ENCODE measurements at regions not wholly inside any gene's neighbourhood (a gene's known extent, or its start where the extent isn't known, plus 50 kb on each side); places are given as distances from the start of the nearest gene placed in this dataset.

DNA sequence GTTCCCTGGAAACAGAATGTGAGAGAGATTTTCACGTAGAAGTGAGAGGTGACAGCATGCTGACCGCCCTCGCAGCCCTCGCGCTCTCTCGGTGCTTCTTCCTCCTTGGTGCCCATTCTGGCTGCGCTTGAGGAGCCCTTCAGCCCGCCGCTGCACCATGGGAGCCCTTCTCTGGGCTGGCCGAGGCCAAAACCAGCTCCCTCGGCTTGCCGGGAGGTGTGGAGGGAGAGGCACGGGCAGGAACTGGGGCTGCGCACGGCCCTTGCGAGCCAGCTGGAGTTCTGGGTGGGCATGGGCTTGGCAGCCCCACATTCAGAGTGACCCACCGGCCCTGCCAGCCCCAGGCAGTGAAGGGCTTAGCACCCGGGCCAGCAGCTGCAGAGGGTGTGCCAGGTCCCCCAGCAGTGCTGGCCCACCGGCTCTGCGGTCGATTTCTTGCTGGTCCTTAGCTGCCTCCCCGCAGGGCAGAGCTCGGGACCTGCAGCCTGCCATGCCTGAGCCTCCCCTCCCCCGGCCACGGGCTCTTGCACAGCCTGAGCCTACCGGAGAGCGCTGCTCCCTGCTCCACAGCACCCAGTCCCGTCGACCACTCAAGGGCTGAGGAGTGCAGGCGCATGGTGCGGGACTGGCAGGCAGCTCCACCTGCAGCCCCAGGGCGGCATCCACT is 888.7 kb upstream of the ZWINT start:
- Histone ChIP-seq H3K4me1 (ENCODE audit: control insufficient read depth, insufficient read depth, low read length) (no peaks in the 10 kb centered on the region), H3K27me3 (ENCODE audit: control insufficient read depth, insufficient read depth, low read length) (no peaks in the 10 kb centered on the region)
- 91% methylated on average over 32 of the region's 32 CpGs for WGBS (ENCODE audit: insufficient coverage)

DNA sequence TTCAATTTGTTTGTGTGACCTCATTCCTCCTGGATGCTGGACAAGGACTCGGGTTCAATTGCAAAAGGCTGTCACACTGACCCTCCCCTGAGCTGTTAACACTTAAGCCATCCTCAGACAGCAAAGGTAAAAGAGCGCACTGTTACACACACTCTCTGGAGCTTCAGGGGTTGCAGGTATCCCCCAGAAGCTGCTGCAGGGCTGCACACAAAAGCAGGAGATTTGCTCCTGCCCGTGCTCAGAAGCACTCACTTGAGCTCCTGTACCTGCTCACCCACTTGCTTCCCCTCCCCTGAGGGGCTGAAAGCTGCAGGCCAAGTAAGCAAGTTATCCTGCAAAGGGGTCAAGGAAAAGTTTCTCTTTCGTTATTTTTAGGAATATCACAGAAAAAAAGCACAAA is 886.2 kb upstream of the ZWINT start:
- WGBS (ENCODE audit: insufficient coverage) = 0% methylated on average over 2 of the region's 4 CpGs

More for the DNA sequence above, 888.7 kb upstream of the ZWINT start:
- DNase-seq = no peak
- Histone ChIP-seq H3K27ac (ENCODE audit: low read length) (no peak overlapping the region), H3K4me3 (ENCODE audit: low read length) (no peak overlapping the region), H3K36me3 (ENCODE audit: control insufficient read depth, insufficient read depth, low read length) (no peaks in the 10 kb centered on the region), H3K9me3 (replicated peaks; ENCODE audit: control insufficient read depth, low read depth, low read length) (no peaks in the 10 kb centered on the region)

DNA sequence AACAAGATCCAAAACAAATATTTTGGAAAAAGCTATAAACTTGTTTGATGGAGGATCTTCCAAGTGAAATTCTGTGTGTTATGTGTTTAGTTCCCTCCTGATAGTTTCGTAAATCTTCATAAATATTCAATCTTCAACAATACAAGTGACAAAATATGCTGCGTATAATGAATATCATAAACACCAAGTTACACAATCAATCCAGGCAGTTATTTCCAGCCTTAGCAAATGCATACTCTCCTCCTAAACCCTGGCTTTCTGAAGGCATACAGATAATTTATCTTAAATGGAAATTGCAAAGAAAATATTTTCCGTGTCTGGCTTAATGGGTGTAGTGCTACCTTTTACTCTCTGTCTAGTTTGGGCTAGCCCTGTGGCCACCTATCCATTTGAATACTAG is 864.9 kb upstream of the ZWINT start:
- H3K4me3 ChIP-seq (ENCODE audit: low read length) = no peak overlapping the region
- no peaks in the 10 kb centered on the region for H3K4me1 ChIP-seq (ENCODE audit: control insufficient read depth, insufficient read depth, low read length)
- DNase-seq = peak; percentile 16
- peaks cover 2% of the 10 kb centered on the region for H3K9me3 ChIP-seq (replicated peaks; ENCODE audit: control insufficient read depth, low read depth, low read length)
- no peak overlapping the region for H3K27ac ChIP-seq (ENCODE audit: low read length)
- no peaks in the 10 kb centered on the region for H3K27me3 ChIP-seq (ENCODE audit: control insufficient read depth, insufficient read depth, low read length)
- H3K36me3 ChIP-seq (ENCODE audit: control insufficient read depth, insufficient read depth, low read length) = no peaks in the 10 kb centered on the region
- WGBS (ENCODE audit: insufficient coverage) = no CpG with 5 or more reads among the region's 3 CpGs

More for the DNA sequence above, 886.2 kb upstream of the ZWINT start:
- Histone ChIP-seq H3K4me3 (ENCODE audit: low read length) (no peak overlapping the region), H3K27me3 (ENCODE audit: control insufficient read depth, insufficient read depth, low read length) (no peaks in the 10 kb centered on the region), H3K9me3 (replicated peaks; ENCODE audit: control insufficient read depth, low read depth, low read length) (no peaks in the 10 kb centered on the region), H3K4me1 (ENCODE audit: control insufficient read depth, insufficient read depth, low read length) (no peaks in the 10 kb centered on the region), H3K36me3 (ENCODE audit: control insufficient read depth, insufficient read depth, low read length) (no peaks in the 10 kb centered on the region), H3K27ac (ENCODE audit: low read length) (no peak overlapping the region)
- no peak for DNase-seq

DNA sequence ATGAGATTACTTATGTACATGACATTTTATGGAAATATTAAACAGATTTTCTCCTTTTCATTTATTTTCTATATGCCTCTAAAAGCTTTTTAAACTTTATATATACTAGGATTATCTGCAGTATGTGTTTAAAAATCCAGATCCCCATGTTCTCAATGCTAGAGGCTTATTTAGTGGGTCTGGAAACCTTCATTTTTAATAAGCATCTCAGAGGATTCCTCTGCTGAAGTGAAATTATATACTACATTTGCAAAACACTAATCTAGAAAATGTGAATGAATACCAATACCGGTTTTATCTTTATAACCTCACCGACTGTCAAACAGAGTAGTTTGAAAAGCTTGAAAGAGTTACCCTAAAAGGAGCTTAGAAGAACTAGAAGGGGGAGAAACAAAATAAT is 863.8 kb upstream of the ZWINT start:
- H3K4me1 ChIP-seq (ENCODE audit: control insufficient read depth, insufficient read depth, low read length) = no peaks in the 10 kb centered on the region
- no peak overlapping the region for H3K4me3 ChIP-seq (ENCODE audit: low read length)
- DNase-seq = no peak
- H3K36me3 ChIP-seq (ENCODE audit: control insufficient read depth, insufficient read depth, low read length) = no peaks in the 10 kb centered on the region
- H3K9me3 ChIP-seq (replicated peaks; ENCODE audit: control insufficient read depth, low read depth, low read length) = no peaks in the 10 kb centered on the region
- H3K27ac ChIP-seq (ENCODE audit: low read length) = no peak overlapping the region
- no CpG with 5 or more reads among the region's 2 CpGs for WGBS (ENCODE audit: insufficient coverage)
- no peaks in the 10 kb centered on the region for H3K27me3 ChIP-seq (ENCODE audit: control insufficient read depth, insufficient read depth, low read length)

DNA sequence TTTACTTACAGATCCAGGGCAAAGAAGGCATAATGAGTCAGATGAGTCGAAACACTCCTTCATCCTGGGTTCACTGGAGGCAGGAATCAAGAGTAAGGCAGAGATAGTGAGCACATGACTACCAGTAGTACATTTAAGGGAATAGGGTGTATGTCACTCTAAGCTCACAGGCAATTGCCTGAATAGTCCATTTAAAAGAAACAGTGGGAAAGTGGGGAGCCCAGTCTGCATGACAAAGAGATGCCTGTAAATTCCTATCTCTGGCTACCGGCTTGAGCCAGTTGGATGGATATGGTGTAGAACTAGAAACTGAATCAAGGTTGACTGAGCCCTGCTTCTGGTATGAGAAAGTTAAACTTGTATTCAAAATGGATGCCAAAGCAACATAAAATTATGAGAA is 861.5 kb upstream of the ZWINT start:
- Histone ChIP-seq H3K27ac (ENCODE audit: low read length) (no peak overlapping the region), H3K4me1 (ENCODE audit: control insufficient read depth, insufficient read depth, low read length) (no peaks in the 10 kb centered on the region), H3K9me3 (replicated peaks; ENCODE audit: control insufficient read depth, low read depth, low read length) (no peaks in the 10 kb centered on the region), H3K36me3 (ENCODE audit: control insufficient read depth, insufficient read depth, low read length) (no peaks in the 10 kb centered on the region), H3K27me3 (ENCODE audit: control insufficient read depth, insufficient read depth, low read length) (no peaks in the 10 kb centered on the region), H3K4me3 (ENCODE audit: low read length) (no peak overlapping the region)
- no peak for DNase-seq
- WGBS (ENCODE audit: insufficient coverage) = 17% methylated on average over 1 of the region's 2 CpGs

DNA sequence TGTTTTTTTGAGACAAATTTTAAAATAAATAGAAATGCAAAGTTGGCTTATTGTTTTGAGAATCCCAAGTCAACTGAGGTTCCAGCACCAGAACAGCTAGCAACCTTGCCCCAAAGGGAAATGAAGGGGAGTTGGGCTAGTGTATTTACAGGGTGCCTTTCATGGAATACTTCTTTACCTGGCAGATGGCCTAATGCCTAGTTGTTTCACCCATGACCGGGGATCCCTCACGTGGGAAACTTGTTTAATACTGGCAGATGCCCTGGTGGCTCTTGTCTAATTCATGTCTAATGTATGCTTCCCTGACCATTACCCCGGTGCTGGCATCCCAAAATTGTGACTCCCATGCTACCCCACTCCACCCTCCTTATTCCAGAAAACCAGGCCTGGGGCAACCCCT is 861.1 kb upstream of the ZWINT start:
- Histone ChIP-seq H3K9me3 (replicated peaks; ENCODE audit: control insufficient read depth, low read depth, low read length) (no peaks in the 10 kb centered on the region), H3K27ac (ENCODE audit: low read length) (no peak overlapping the region), H3K36me3 (ENCODE audit: control insufficient read depth, insufficient read depth, low read length) (no peaks in the 10 kb centered on the region), H3K4me1 (ENCODE audit: control insufficient read depth, insufficient read depth, low read length) (no peaks in the 10 kb centered on the region), H3K27me3 (ENCODE audit: control insufficient read depth, insufficient read depth, low read length) (no peaks in the 10 kb centered on the region), H3K4me3 (ENCODE audit: low read length) (no peak overlapping the region)
- 67% methylated on average over 2 of the region's 3 CpGs for WGBS (ENCODE audit: insufficient coverage)
- DNase-seq = no peak

DNA sequence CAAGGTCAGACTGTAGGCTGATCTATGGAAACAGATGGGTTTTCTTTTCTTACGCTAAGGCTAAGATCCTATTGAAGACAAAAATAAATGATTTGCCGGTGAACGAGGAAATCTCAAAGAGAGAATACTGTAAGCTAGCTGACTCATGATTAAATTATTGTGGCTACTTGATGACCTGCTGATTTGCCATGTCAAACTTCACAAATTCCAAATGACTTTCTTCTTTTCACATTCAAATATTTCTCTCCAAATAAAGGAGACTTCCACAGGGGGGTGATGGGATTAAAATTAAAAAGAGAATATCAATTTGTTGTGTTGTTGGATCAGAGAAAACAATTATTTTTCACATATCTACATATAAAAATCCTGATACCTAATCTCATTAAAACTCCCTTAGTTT is 860.6 kb upstream of the ZWINT start:
- Histone ChIP-seq H3K4me1 (ENCODE audit: control insufficient read depth, insufficient read depth, low read length) (no peaks in the 10 kb centered on the region), H3K9me3 (replicated peaks; ENCODE audit: control insufficient read depth, low read depth, low read length) (no peaks in the 10 kb centered on the region)
- no CpG with 5 or more reads among the region's 3 CpGs for WGBS (ENCODE audit: insufficient coverage)

DNA sequence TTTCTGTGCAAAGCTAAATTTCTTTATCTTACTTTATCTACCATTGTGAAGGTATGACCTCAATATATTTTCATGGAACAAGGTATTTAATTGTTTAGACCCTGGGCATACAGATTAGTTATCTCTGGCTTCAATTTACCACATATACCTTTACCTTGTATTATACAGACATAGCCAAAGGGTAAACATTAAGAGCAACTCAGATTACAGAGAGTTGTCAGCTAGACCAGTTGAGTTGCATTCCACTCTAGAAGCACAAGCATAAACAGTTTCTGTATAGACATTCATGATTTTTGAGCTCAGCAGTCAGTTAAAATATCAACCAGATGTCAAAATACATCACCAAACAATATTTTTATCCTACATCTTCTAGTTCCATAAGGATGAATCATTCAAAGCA is 857.3 kb upstream of the ZWINT start:
- Histone ChIP-seq H3K9me3 (replicated peaks; ENCODE audit: control insufficient read depth, low read depth, low read length) (no peaks in the 10 kb centered on the region), H3K36me3 (ENCODE audit: control insufficient read depth, insufficient read depth, low read length) (no peaks in the 10 kb centered on the region), H3K27me3 (ENCODE audit: control insufficient read depth, insufficient read depth, low read length) (no peaks in the 10 kb centered on the region), H3K4me1 (ENCODE audit: control insufficient read depth, insufficient read depth, low read length) (no peaks in the 10 kb centered on the region), H3K4me3 (ENCODE audit: low read length) (no peak overlapping the region), H3K27ac (ENCODE audit: low read length) (no peak overlapping the region)
- DNase-seq = no peak

More for the DNA sequence above, 860.6 kb upstream of the ZWINT start:
- no peak for DNase-seq
- Histone ChIP-seq H3K36me3 (ENCODE audit: control insufficient read depth, insufficient read depth, low read length) (no peaks in the 10 kb centered on the region), H3K4me3 (ENCODE audit: low read length) (no peak overlapping the region), H3K27me3 (ENCODE audit: control insufficient read depth, insufficient read depth, low read length) (no peaks in the 10 kb centered on the region), H3K27ac (ENCODE audit: low read length) (no peak overlapping the region)

DNA sequence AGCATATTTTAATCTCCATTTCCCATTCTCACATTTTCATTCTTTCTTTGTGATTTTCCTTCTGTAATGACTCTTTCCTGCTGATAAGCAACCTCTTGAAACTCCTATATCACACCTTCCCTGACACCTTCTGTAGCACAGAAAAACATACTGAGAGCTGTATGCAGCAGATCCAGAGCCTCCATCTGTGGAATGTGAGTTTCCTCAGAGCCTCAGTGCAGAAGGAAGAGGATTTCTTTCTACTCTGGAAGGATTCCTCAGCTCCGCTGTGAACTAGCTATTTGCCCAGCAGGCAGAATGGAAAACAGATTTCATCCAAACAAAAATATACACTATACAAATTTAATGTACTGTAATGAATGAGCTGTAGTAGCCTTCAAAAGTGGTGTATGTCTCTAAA is 841.3 kb upstream of the ZWINT start:
- Histone ChIP-seq H3K4me1 (ENCODE audit: control insufficient read depth, insufficient read depth, low read length) (no peaks in the 10 kb centered on the region), H3K27ac (ENCODE audit: low read length) (no peak overlapping the region), H3K4me3 (ENCODE audit: low read length) (no peak overlapping the region), H3K27me3 (ENCODE audit: control insufficient read depth, insufficient read depth, low read length) (no peaks in the 10 kb centered on the region), H3K9me3 (replicated peaks; ENCODE audit: control insufficient read depth, low read depth, low read length) (no peaks in the 10 kb centered on the region), H3K36me3 (ENCODE audit: control insufficient read depth, insufficient read depth, low read length) (no peaks in the 10 kb centered on the region)
- no CpG with 5 or more reads among the region's 1 CpG for WGBS (ENCODE audit: insufficient coverage)
- no peak for DNase-seq

DNA sequence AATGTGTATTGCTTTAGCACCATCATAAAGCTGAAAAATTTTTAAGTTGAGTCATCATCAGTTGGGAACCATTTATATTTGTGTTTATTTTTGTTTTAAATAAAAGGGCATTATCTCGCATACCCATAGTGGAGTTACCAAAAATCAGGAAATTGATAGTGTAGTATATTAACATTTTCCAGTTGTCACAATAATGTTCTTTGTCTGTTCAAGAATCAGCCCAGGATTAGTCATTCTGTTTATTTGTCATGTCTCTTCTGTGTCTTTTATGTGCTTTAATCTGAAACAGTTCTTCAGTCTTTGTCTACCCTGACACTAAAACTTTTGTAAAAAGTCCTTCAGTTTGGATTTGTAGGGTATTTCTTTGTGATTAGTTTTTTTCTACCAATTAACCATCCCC is 827.8 kb upstream of the ZWINT start:
- no peak for DNase-seq
- Histone ChIP-seq H3K4me3 (ENCODE audit: low read length) (no peak overlapping the region), H3K27ac (ENCODE audit: low read length) (no peak overlapping the region), H3K9me3 (replicated peaks; ENCODE audit: control insufficient read depth, low read depth, low read length) (no peaks in the 10 kb centered on the region), H3K36me3 (ENCODE audit: control insufficient read depth, insufficient read depth, low read length) (no peaks in the 10 kb centered on the region), H3K27me3 (ENCODE audit: control insufficient read depth, insufficient read depth, low read length) (no peaks in the 10 kb centered on the region), H3K4me1 (ENCODE audit: control insufficient read depth, insufficient read depth, low read length) (no peaks in the 10 kb centered on the region)
- WGBS (ENCODE audit: insufficient coverage) = no CpG with 5 or more reads among the region's 1 CpG

DNA sequence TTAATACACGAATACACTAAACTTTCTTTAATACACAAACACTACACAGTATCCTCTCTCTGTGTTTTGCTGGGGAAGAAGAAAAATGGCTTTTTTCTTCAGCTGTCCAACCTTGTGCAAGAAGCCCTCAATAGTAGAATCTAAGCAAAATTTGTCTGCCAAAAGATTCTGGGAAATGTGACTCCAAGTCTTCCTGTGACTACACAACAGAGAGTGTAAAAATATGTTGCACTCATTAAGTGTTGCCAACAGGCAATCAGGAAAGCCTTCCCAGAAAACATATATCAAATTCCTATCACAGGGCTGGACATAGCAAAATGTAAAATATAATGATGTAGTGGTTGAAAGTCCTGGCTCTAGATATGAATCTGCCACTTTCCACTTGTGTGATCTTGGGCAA is 825.1 kb upstream of the ZWINT start:
- H3K27me3 ChIP-seq (ENCODE audit: control insufficient read depth, insufficient read depth, low read length) = no peaks in the 10 kb centered on the region
- WGBS (ENCODE audit: insufficient coverage) = no CpG with 5 or more reads among the region's 1 CpG
- H3K4me3 ChIP-seq (ENCODE audit: low read length) = no peak overlapping the region
- H3K9me3 ChIP-seq (replicated peaks; ENCODE audit: control insufficient read depth, low read depth, low read length) = no peaks in the 10 kb centered on the region
- H3K4me1 ChIP-seq (ENCODE audit: control insufficient read depth, insufficient read depth, low read length) = no peaks in the 10 kb centered on the region
- peak; percentile 43 for DNase-seq
- no peaks in the 10 kb centered on the region for H3K36me3 ChIP-seq (ENCODE audit: control insufficient read depth, insufficient read depth, low read length)
- H3K27ac ChIP-seq (ENCODE audit: low read length) = no peak overlapping the region

All from muscle of leg (tissue), 3 donors.